Sciatic nerve (tissue), 2 donors: ENCODE measurements at regions not wholly inside any gene's neighbourhood (a gene's known extent, or its start where the extent isn't known, plus 50 kb on each side); places are given as distances from the start of the nearest gene placed in this dataset.
A peak's percentile ranks its signal among the peaks of the same experiment; 100 is the strongest.

ENCODE experiments used
- ATAC-seq: fragments of 200-7000 bp; cut with Tn5 transposase; one replicate; pipeline ENCODE4 v1.9.1; 2020; ENCODE audit warnings: mild to moderate bottlenecking, moderate library complexity
- DNase-seq: peaks from one replicate; pipeline ENCODE4 v3.0.0-alpha.2; 2020; ENCODE audit warnings: low spot score
- intact Hi-C: fragments of 100-400 bp; cut with DNase I; formaldehyde crosslinking; loops from one replicate; pipeline ENCODE4 v1.14.2; 2022
- donor health status: DM: no; HTN: no; CAD: no.
- donor health status: DM: no; HTN: no; CAD: no.

GRCh38 chr1:191876631-191877030 lies 281.6 kb upstream of the RGS18 start:
- ATAC-seq (no peak), DNase-seq (no peak)
- intact Hi-C loops = no loop called here

GRCh38 chr1:191882870-191883269 lies 275.4 kb upstream of the RGS18 start:
- intact Hi-C loops = no loop called here
- ATAC-seq = no peak

GRCh38 chr1:191886977-191887376 lies 271.3 kb upstream of the RGS18 start:
- DNase-seq = no peak
- ATAC-seq = no peak
- intact Hi-C loops = no loop called here

More at GRCh38 chr1:191882870-191883269, 275.4 kb upstream of the RGS18 start:
- no peak for DNase-seq

- DNase-seq = no peak
- ATAC-seq = peak; percentile 80
- intact Hi-C loops = no loop called here
These were observed 269.2 kb upstream of the RGS18 start for GRCh38 chr1:191888996-191889622.

GRCh38 chr1:191889623-191890003 lies 268.6 kb upstream of the RGS18 start:
- ATAC-seq = no peak
- no peak for DNase-seq
- intact Hi-C loops = no loop called here

GRCh38 chr1:191890433-191891088 lies 267.7 kb upstream of the RGS18 start:
- DNase-seq (no peak), ATAC-seq (no peak)
- intact Hi-C loops = no loop called here

- intact Hi-C loops = no loop called here
- DNase-seq = no peak
- ATAC-seq = no peak
These were observed 265.5 kb upstream of the RGS18 start for GRCh38 chr1:191892716-191893115.

- DNase-seq (no peak), ATAC-seq (no peak)
- intact Hi-C loops = no loop called here
These were observed 263.2 kb upstream of the RGS18 start for GRCh38 chr1:191895049-191895448.

GRCh38 chr1:191895462-191896058 lies 262.7 kb upstream of the RGS18 start:
- ATAC-seq = no peak
- DNase-seq = no peak
- intact Hi-C loops = no loop called here

GRCh38 chr1:191897134-191897533 lies 261.1 kb upstream of the RGS18 start:
- DNase-seq = no peak
- ATAC-seq = no peak
- intact Hi-C loops = no loop called here

- intact Hi-C loops = no loop called here
- DNase-seq (no peak), ATAC-seq (no peak)
These were observed 256.6 kb upstream of the RGS18 start for GRCh38 chr1:191901651-191902050.

- ATAC-seq (no peak), DNase-seq (no peak)
- intact Hi-C loops = no loop called here
These were observed 253.3 kb upstream of the RGS18 start for GRCh38 chr1:191904991-191905390.

GRCh38 chr1:191905781-191906180 lies 252.5 kb upstream of the RGS18 start:
- intact Hi-C loops = no loop called here
- DNase-seq (no peak), ATAC-seq (no peak)

- no peak for ATAC-seq
- no peak for DNase-seq
- intact Hi-C loops = no loop called here
These were observed 251.1 kb upstream of the RGS18 start for GRCh38 chr1:191907121-191907520.

- no peak for DNase-seq
- ATAC-seq = no peak
- intact Hi-C loops = no loop called here
These were observed 248.0 kb upstream of the RGS18 start for GRCh38 chr1:191910245-191910644.

GRCh38 chr1:191912517-191912916 lies 245.7 kb upstream of the RGS18 start:
- ATAC-seq (no peak), DNase-seq (no peak)
- intact Hi-C loops = no loop called here

GRCh38 chr1:191913260-191913977 lies 244.8 kb upstream of the RGS18 start:
- ATAC-seq = no peak
- DNase-seq = no peak
- intact Hi-C loops = no loop called here

GRCh38 chr1:191929383-191929782 lies 228.9 kb upstream of the RGS18 start:
- no peak for DNase-seq
- no peak for ATAC-seq
- intact Hi-C loops = no loop called here

GRCh38 chr1:191943684-191944083 lies 214.6 kb upstream of the RGS18 start:
- ATAC-seq = no peak
- DNase-seq = no peak
- intact Hi-C loops = no loop called here

- ATAC-seq = no peak
- intact Hi-C loops = no loop called here
- no peak for DNase-seq
These were observed 204.7 kb upstream of the RGS18 start for GRCh38 chr1:191953526-191953925.
